Progenitor cell of endocrine pancreas (in vitro differentiated cells): ENCODE measurements at regions not wholly inside any gene's neighbourhood (a gene's known extent, or its start where the extent isn't known, plus 50 kb on each side); places are given as distances from the start of the nearest gene placed in this dataset.

ENCODE experiments used
- DNase-seq: peaks from one replicate; pipeline ENCODE4 v3.0.0; 2021; ENCODE audit warnings: low spot score; ENCODE audit not compliant: unreplicated experiment
- H3K27ac Mint-ChIP-seq: 2 replicates; pipeline ENCODE4 v1.8.0; 2021; ENCODE audit warnings: mild to moderate bottlenecking, moderate library complexity, mixed read lengths
- H3K27me3 Mint-ChIP-seq: 2 replicates; pipeline ENCODE4 v1.8.0; 2021; ENCODE audit warnings: mixed read lengths
- H3K36me3 Mint-ChIP-seq: 2 replicates; pipeline ENCODE4 v1.8.0; 2022; ENCODE audit warnings: mixed read lengths; ENCODE audit not compliant: insufficient read depth
- H3K4me1 Mint-ChIP-seq: 2 replicates; pipeline ENCODE4 v1.8.0; 2021; ENCODE audit warnings: low read depth, mixed read lengths
- H3K4me3 Mint-ChIP-seq: 2 replicates; pipeline ENCODE4 v1.8.0; 2021; ENCODE audit warnings: low read depth, mild to moderate bottlenecking, moderate library complexity, mixed read lengths
- H3K9me3 Mint-ChIP-seq: 2 replicates; pipeline ENCODE4 v1.8.0; 2021; ENCODE audit warnings: low read depth, mixed read lengths
- TF ChIP-seq, protein P1 (sequence below): fragments of 200-600 bp; sonication (generic); IDR thresholded peaks from one replicate; pipeline ENCODE4 v1.5.0; 2021; ENCODE audit warnings: antibody characterized with exemption, mild to moderate bottlenecking; ENCODE audit not compliant: unreplicated experiment

DNA sequence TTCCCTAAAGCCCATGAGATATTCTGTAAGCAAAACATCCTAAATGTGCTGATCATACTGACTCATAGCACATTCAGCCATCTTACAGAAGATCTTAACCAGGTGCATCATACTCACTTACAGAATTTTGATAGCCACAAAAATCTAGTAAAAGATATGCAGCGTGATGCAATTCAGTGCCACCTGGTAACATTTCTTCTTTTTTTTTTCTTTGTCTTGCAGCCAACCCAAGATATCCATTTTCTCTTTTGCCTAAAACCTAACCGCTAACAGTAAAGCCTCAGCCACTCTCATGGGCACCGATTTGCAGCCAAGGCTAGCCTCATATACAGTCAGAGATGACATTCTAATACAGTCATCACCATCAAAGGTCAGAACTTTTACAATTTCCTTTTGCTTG is 293.3 kb downstream of the HACE1 start:
- Mint-ChIP-seq H3K4me1 (peaks cover 4% of the 10 kb centered on the region), H3K27me3 (no peaks in the 10 kb centered on the region), H3K9me3 (no peaks in the 10 kb centered on the region), H3K4me3 (no peak overlapping the region), H3K36me3 (no peaks in the 10 kb centered on the region), H3K27ac (no peak overlapping the region)
- no peak for DNase-seq
- TF ChIP-seq, protein P1, sequence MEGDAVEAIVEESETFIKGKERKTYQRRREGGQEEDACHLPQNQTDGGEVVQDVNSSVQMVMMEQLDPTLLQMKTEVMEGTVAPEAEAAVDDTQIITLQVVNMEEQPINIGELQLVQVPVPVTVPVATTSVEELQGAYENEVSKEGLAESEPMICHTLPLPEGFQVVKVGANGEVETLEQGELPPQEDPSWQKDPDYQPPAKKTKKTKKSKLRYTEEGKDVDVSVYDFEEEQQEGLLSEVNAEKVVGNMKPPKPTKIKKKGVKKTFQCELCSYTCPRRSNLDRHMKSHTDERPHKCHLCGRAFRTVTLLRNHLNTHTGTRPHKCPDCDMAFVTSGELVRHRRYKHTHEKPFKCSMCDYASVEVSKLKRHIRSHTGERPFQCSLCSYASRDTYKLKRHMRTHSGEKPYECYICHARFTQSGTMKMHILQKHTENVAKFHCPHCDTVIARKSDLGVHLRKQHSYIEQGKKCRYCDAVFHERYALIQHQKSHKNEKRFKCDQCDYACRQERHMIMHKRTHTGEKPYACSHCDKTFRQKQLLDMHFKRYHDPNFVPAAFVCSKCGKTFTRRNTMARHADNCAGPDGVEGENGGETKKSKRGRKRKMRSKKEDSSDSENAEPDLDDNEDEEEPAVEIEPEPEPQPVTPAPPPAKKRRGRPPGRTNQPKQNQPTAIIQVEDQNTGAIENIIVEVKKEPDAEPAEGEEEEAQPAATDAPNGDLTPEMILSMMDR = no peak

GRCh38 chr6:104563306-104563705 is 296.4 kb downstream of the HACE1 start:
- Mint-ChIP-seq H3K4me1 (peaks cover 4% of the 10 kb centered on the region), H3K9me3 (no peaks in the 10 kb centered on the region), H3K27me3 (no peaks in the 10 kb centered on the region), H3K27ac (no peak overlapping the region), H3K4me3 (no peak overlapping the region), H3K36me3 (no peaks in the 10 kb centered on the region)
- TF ChIP-seq, protein P1 = no peak
- DNase-seq = no peak

- Mint-ChIP-seq H3K4me3 (no peak overlapping the region), H3K27ac (no peak overlapping the region), H3K4me1 (no peaks in the 10 kb centered on the region), H3K36me3 (no peaks in the 10 kb centered on the region), H3K9me3 (no peaks in the 10 kb centered on the region), H3K27me3 (no peaks in the 10 kb centered on the region)
- DNase-seq = no peak
- TF ChIP-seq, protein P1 = no peak
Observed at GRCh38 chr6:104559435-104560202, 300.1 kb downstream of the HACE1 start.

DNA sequence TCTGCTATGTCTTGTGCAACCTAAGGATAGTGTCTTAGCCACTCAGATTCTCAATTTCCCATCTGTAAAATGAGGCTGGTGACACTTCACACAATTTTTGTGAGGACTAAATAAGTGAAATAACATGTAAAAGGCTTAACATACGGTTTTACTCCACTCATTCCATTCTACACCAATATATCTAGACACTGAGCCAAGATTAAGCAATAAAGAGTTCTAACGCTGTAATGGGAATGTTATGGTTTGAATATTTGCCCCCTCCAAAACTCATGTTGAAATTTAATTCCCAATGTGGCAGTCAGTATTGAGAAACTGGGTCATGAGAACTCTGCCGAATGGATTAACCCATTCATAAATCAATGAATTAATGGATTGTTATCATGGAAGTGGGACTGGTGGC is 301.0 kb downstream of the HACE1 start:
- no peak overlapping the region for H3K4me3 Mint-ChIP-seq

DNA sequence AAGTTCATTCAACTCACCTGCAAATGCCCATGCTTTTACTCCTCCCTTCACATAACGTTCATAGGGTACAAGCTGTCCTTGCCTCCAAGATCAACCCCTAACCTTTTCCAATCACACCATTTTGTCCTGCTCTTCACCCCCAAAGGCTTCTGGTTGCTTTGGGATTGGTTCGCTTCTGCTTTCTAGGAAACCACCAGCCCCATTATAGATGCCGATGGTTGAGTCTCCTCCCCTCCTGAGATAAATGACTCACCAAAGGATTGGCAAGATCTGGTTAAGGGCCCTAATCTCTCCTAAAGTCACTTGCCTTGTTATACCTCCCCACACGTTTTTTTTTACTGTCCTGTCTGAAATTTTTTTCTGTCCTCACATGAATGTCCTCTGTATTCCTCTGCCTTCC is 311.4 kb downstream of the HACE1 start:
- TF ChIP-seq, protein P1 = no peak
- no peaks in the 10 kb centered on the region for H3K9me3 Mint-ChIP-seq
- H3K4me3 Mint-ChIP-seq = no peak overlapping the region
- no peaks in the 10 kb centered on the region for H3K36me3 Mint-ChIP-seq
- H3K4me1 Mint-ChIP-seq = peaks cover 15% of the 10 kb centered on the region
- no peak overlapping the region for H3K27ac Mint-ChIP-seq
- H3K27me3 Mint-ChIP-seq = no peaks in the 10 kb centered on the region
- no peak for DNase-seq

More for the DNA sequence above, 301.0 kb downstream of the HACE1 start:
- no peaks in the 10 kb centered on the region for H3K4me1 Mint-ChIP-seq
- H3K36me3 Mint-ChIP-seq = no peaks in the 10 kb centered on the region
- TF ChIP-seq, protein P1 = no peak
- H3K27me3 Mint-ChIP-seq = no peaks in the 10 kb centered on the region
- no peak for DNase-seq
- no peak overlapping the region for H3K27ac Mint-ChIP-seq
- H3K9me3 Mint-ChIP-seq = no peaks in the 10 kb centered on the region
